B cell (primary cell): ENCODE measurements at regions not wholly inside any gene's neighbourhood (a gene's known extent, or its start where the extent isn't known, plus 50 kb on each side); places are given as distances from the start of the nearest gene placed in this dataset.

Experiments used
- ATAC-seq: fragments of 200-7000 bp; cut with Tn5 transposase; one replicate; pipeline ENCODE4 v1.10.0; 2021; ENCODE audit warnings: low read depth, mild to moderate bottlenecking, moderate number of reproducible peaks, moderate library complexity
- CTCF ChIA-PET: fragments of 350-600 bp; sonication (Branson Sonifier 250); formaldehyde crosslinking; loops from one replicate; lab custom pipeline; 2021; ENCODE audit warnings: antibody characterized with exemption, inconsistent platforms; lab: Charles Lee
- POLR2A ChIA-PET: fragments of 350-600 bp; sonication (Branson Sonifier 250); formaldehyde crosslinking; loops from one replicate; lab custom pipeline; 2021; ENCODE audit warnings: antibody characterized with exemption; lab: Charles Lee
- DNase-seq: peaks from one replicate; pipeline ENCODE4 v3.0.0; 2013
- H2AFZ ChIP-seq: 2 replicates; pipeline ENCODE4 v1.6.1; 2012; ENCODE audit warnings: mild to moderate bottlenecking, low read depth, low read length; ENCODE audit not compliant: insufficient read depth, poor library complexity, severe bottlenecking
- H3K27ac ChIP-seq, 2 donors: 1 replicate in 1 of 2; 2 replicates in 1 of 2; pipeline ENCODE4 v1.5.1; 2012 to 2013; ENCODE audit warnings: low read length in 2 of 2, mild to moderate bottlenecking in 2 of 2, moderate library complexity in 1 of 2
- H3K27me3 ChIP-seq, 4 experiments: fragments of 200-600 bp in 1 of 4; sonication (generic) in 1 of 4; replicated peaks in 1 of 4; 1 replicate in 2 of 4; 2 replicates in 2 of 4; pipeline versions ENCODE4 v1.6.1 to v1.7.0; 2013 to 2016; ENCODE audit warnings: low read length in 3 of 4, mild to moderate bottlenecking in 2 of 4, mixed read lengths in 1 of 4, moderate library complexity in 1 of 4; ENCODE audit not compliant: insufficient read depth in 4 of 4, control insufficient read depth in 3 of 4; ENCODE audit errors: control extremely low read depth in 1 of 4
- H3K36me3 ChIP-seq, 2 experiments: replicated peaks in 1 of 2; 1 replicate in 1 of 2; 2 replicates in 1 of 2; pipeline versions ENCODE4 v1.6.1 to v1.7.1; 2013; ENCODE audit warnings: low read length in 1 of 2; ENCODE audit not compliant: insufficient read depth in 2 of 2, control insufficient read depth in 1 of 2; ENCODE audit errors: control extremely low read depth in 1 of 2, extremely low read depth in 1 of 2
- H3K4me1 ChIP-seq, 2 donors: fragments of 200-600 bp in 1 of 2; sonication (generic) in 1 of 2; 1 replicate in 1 of 2; 2 replicates in 1 of 2; pipeline versions ENCODE4 v1.5.1 to v1.6.1; 2013 to 2017; ENCODE audit warnings: low read length in 2 of 2; ENCODE audit not compliant: control insufficient read depth in 2 of 2, insufficient read depth in 2 of 2
- H3K4me2 ChIP-seq: replicated peaks from 2 replicates; pipeline ENCODE3; 2012; ENCODE audit warnings: mild to moderate bottlenecking, low read depth, low read length; ENCODE audit not compliant: poor library complexity, severe bottlenecking
- H3K4me3 ChIP-seq, 5 experiments: fragments of 200-600 bp in 1 of 5; sonication (generic) in 1 of 5; 1 replicate in 3 of 5; 2 replicates in 2 of 5; pipeline versions ENCODE4 v1.5.1 to v1.7.0; 2011 to 2016; ENCODE audit warnings: low read length in 4 of 5, mild to moderate bottlenecking in 4 of 5, low read depth in 2 of 5, control low read depth in 1 of 5, moderate library complexity in 1 of 5; ENCODE audit not compliant: insufficient read depth in 1 of 5; ENCODE audit errors: control extremely low read depth in 1 of 5, extremely low read depth in 1 of 5
- H3K79me2 ChIP-seq: fragments of 200-600 bp; sonication (generic); one replicate; pipeline ENCODE4 v1.6.0; 2016; ENCODE audit warnings: low read length; ENCODE audit not compliant: control insufficient read depth, insufficient read depth
- H3K9ac ChIP-seq: fragments of 200-600 bp; sonication (generic); 2 replicates; pipeline ENCODE4 v1.6.1; 2017; ENCODE audit warnings: mild to moderate bottlenecking, low read length, moderate library complexity
- H3K9me3 ChIP-seq, 3 donors: one replicate each; pipeline versions ENCODE4 v1.6.1 to v1.7.1; 2013; ENCODE audit warnings: low read length in 2 of 3; ENCODE audit not compliant: control insufficient read depth in 2 of 3, insufficient read depth in 1 of 3; ENCODE audit errors: control extremely low read depth in 1 of 3
- H4K20me1 ChIP-seq: 2 replicates; pipeline ENCODE4 v1.6.0; 2012; ENCODE audit warnings: mild to moderate bottlenecking, low read length; ENCODE audit not compliant: insufficient read depth, control insufficient read depth, poor library complexity, severe bottlenecking
- H3K27ac Mint-ChIP-seq: one replicate; pipeline ENCODE4 v1.8.0; 2021; ENCODE audit warnings: mixed read lengths
- H3K27me3 Mint-ChIP-seq: one replicate; pipeline ENCODE4 v1.8.0; 2021; ENCODE audit warnings: mixed read lengths
- H3K4me1 Mint-ChIP-seq: one replicate; pipeline ENCODE4 v1.8.0; 2021; ENCODE audit warnings: mixed read lengths
- H3K4me3 Mint-ChIP-seq: one replicate; pipeline ENCODE4 v1.8.0; 2021; ENCODE audit warnings: mixed read lengths
- H3K9me3 Mint-ChIP-seq: one replicate; pipeline ENCODE4 v1.8.0; 2022; ENCODE audit warnings: mixed read lengths; ENCODE audit not compliant: insufficient read depth
- EZH2 ChIP-seq: IDR thresholded peaks from 2 replicates; pipeline ENCODE4 v1.6.1; 2012; ENCODE audit warnings: borderline replicate concordance, low read depth, mild to moderate bottlenecking, moderate library complexity, low read length; ENCODE audit not compliant: insufficient read depth, poor library complexity, severe bottlenecking
- WGBS: methylation state at CpG from one replicate; pipeline ENCODE4 v1.1.5; 2013; ENCODE audit warnings: missing lambda C conversion rate; ENCODE audit not compliant: insufficient coverage; 5-methylcytosine and 5-hydroxymethylcytosine counted together
- intact Hi-C: fragments of 100-400 bp; cut with micrococcal nuclease; formaldehyde crosslinking; loops from one replicate; pipeline ENCODE4 v1.10.0; 2022
- TF ChIP-seq, protein P1 (sequence below): fragments of 200-600 bp; IDR thresholded peaks from one replicate; pipeline ENCODE4 v1.8.0; 2022; ENCODE audit warnings: antibody characterized with exemption, mild to moderate bottlenecking

DNA sequence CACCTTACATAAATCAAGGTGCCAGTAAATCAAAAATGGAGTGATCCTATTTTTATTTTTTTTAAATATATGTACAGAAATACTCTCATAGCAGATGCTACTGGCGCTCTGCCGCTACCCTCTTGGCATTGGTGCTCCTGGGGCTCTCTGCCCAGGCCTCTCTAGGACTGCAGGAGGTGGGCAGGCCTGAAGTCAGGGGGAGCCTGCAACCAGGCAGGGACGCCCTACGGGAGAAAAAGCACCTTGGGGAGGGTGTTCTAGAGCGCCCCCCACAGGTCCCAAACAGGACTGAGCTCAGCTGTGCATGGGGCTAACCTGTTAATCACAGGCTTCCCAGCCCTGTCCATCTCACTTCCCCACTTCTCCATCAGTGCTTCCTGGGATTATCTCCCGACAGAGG lies 192.5 kb downstream of the SHQ1 start:
- TF ChIP-seq, protein P1, sequence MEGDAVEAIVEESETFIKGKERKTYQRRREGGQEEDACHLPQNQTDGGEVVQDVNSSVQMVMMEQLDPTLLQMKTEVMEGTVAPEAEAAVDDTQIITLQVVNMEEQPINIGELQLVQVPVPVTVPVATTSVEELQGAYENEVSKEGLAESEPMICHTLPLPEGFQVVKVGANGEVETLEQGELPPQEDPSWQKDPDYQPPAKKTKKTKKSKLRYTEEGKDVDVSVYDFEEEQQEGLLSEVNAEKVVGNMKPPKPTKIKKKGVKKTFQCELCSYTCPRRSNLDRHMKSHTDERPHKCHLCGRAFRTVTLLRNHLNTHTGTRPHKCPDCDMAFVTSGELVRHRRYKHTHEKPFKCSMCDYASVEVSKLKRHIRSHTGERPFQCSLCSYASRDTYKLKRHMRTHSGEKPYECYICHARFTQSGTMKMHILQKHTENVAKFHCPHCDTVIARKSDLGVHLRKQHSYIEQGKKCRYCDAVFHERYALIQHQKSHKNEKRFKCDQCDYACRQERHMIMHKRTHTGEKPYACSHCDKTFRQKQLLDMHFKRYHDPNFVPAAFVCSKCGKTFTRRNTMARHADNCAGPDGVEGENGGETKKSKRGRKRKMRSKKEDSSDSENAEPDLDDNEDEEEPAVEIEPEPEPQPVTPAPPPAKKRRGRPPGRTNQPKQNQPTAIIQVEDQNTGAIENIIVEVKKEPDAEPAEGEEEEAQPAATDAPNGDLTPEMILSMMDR, result no peak
- no peak for TF ChIP-seq EZH2
- ChIA-PET POLR2A (no interaction called here), CTCF (interaction anchor here (1.0 kb wide), 1 partner anchor 11 kb away, joined by 4 read pairs; no protein-coding TSS in a partner anchor)
- H2AFZ ChIP-seq, result no peak overlapping the region
- H3K4me1 Mint-ChIP-seq, result peaks cover 2% of the 10 kb centered on the region
- H3K27me3 ChIP-seq, result peaks cover 0 to 38% (median 25%) of the 10 kb centered on the region in 4 experiments
- 79% methylated on average over 6 of the region's 6 CpGs for WGBS
- H4K20me1 ChIP-seq, result no peaks in the 10 kb centered on the region
- H3K4me2 ChIP-seq, result no peak overlapping the region
- no peak for DNase-seq
- ATAC-seq, result no peak
- no peaks in the 10 kb centered on the region for H3K9me3 Mint-ChIP-seq
- no peak overlapping the region for H3K27ac ChIP-seq
- intact Hi-C loops, result no loop called here
- H3K79me2 ChIP-seq, result no peaks in the 10 kb centered on the region
- peaks cover 0 to 4% (median 0%) of the 10 kb centered on the region in 3 donors for H3K9me3 ChIP-seq
- no peaks in the 10 kb centered on the region for H3K36me3 ChIP-seq
- H3K27ac Mint-ChIP-seq, result no peak overlapping the region
- H3K27me3 Mint-ChIP-seq, result peaks cover 40% of the 10 kb centered on the region
- no peak overlapping the region for H3K4me3 ChIP-seq
- no peak overlapping the region for H3K9ac ChIP-seq
- no peak overlapping the region for H3K4me3 Mint-ChIP-seq
- peaks cover 5 to 8% of the 10 kb centered on the region in 2 donors for H3K4me1 ChIP-seq

DNA sequence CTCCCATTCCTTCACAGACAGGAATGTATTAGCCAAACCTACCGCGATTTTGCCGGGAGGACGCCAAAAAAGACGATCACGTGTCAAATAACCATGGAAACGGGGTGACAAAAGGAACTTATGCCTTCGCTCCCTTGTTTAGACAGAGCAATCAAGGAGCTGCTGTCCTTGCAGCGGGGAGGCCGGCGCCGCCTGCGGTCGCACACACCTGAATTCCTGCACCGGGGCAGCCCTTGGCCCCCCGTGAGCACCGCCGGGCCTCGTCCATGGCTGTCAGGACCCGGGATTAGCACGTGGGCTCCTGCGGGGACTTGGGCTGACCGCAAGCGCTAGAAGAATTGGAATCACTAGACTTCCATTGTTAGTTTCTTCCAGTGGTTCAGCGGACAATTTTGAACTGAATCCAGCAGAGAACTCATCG lies 193.1 kb downstream of the SHQ1 start:
- Histone ChIP-seq H3K27me3 (peaks cover 0 to 38% (median 25%) of the 10 kb centered on the region in 4 experiments), H3K79me2 (no peaks in the 10 kb centered on the region), H3K4me1 (peaks cover 5 to 8% of the 10 kb centered on the region in 2 donors), H3K27ac (no peak overlapping the region), H3K4me3 (no peak overlapping the region), H3K36me3 (no peaks in the 10 kb centered on the region), H4K20me1 (no peaks in the 10 kb centered on the region), H2AFZ (no peak overlapping the region), H3K9ac (no peak overlapping the region), H3K4me2 (peak overlapping the region; percentile 7), H3K9me3 (peaks cover 0 to 4% (median 0%) of the 10 kb centered on the region in 3 donors)
- no peak for DNase-seq
- Mint-ChIP-seq H3K27me3 (peaks cover 40% of the 10 kb centered on the region), H3K27ac (no peak overlapping the region), H3K9me3 (no peaks in the 10 kb centered on the region), H3K4me3 (no peak overlapping the region), H3K4me1 (peaks cover 2% of the 10 kb centered on the region)
- no peak for ATAC-seq
- ChIA-PET POLR2A (no interaction called here), CTCF (no interaction called here)
- 24% methylated on average over 25 of the region's 26 CpGs for WGBS
- intact Hi-C loops, result no loop called here
- TF ChIP-seq EZH2, result no peak
- TF ChIP-seq, protein P1, result no peak
